NCI-H2196 (cell line): ENCODE measurements at regions not wholly inside any gene's neighbourhood (a gene's known extent, or its start where the extent isn't known, plus 50 kb on each side); places are given as distances from the start of the nearest gene placed in this dataset.

ENCODE experiments used
- DNase-seq: peaks from one replicate; lab custom pipeline; 2025; ENCODE audit not compliant: unreplicated experiment; lab: John Stamatoyannopoulos, UW

- no peak for DNase-seq
Observed at GRCh38 chr3:28890373-28890772, 390.5 kb upstream of the RBMS3 start.

- DNase-seq: no peak
Observed at GRCh38 chr3:28891485-28891884, 389.4 kb upstream of the RBMS3 start.

- DNase-seq: no peak
Observed at GRCh38 chr3:28900301-28900700, 380.6 kb upstream of the RBMS3 start.

- DNase-seq: peak; percentile 4
Observed at GRCh38 chr3:28901018-28901417, 379.9 kb upstream of the RBMS3 start.

DNA sequence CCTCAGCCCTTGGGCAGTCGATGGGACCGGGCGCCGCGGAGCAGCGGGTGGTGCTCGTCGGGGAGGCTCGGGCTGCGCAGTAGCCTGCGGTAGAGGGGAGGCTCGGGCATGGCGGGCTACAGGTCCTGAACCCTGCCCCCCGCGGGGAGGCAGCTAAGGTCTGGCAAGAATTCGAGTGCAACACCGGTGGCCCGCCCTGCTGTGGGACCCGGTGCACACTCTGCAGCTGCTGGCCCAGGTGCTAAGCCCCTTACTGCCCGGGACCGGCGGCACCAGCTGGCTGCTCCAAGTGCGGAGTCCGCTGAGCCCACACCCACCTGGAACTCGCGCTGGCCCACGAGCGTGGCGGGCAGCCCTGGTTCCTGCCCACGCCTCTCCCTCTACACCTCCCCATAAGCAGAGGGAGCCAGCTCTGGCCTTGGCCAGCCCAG, 377.7 kb upstream of the RBMS3 start:
- no peak for DNase-seq

DNA sequence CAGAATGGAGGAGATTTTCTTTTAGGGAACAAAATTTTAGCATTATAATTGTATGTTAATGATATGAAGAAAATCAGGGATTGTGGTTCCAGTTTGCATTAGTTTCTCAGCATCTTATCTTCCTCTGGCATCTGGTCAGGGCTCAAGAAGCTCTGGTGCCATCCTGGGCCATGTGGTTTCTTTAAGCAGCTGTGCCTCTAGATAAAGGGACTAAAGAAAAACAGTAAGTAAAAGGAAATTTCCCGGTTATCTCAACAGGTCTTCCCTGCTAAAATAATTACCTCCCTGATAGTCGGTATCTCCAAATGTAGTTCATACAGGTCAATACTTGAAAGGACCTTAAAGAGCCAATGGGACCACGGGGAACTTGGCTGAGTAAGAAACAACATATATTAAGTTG, 375.1 kb upstream of the RBMS3 start:
- no peak for DNase-seq

DNA sequence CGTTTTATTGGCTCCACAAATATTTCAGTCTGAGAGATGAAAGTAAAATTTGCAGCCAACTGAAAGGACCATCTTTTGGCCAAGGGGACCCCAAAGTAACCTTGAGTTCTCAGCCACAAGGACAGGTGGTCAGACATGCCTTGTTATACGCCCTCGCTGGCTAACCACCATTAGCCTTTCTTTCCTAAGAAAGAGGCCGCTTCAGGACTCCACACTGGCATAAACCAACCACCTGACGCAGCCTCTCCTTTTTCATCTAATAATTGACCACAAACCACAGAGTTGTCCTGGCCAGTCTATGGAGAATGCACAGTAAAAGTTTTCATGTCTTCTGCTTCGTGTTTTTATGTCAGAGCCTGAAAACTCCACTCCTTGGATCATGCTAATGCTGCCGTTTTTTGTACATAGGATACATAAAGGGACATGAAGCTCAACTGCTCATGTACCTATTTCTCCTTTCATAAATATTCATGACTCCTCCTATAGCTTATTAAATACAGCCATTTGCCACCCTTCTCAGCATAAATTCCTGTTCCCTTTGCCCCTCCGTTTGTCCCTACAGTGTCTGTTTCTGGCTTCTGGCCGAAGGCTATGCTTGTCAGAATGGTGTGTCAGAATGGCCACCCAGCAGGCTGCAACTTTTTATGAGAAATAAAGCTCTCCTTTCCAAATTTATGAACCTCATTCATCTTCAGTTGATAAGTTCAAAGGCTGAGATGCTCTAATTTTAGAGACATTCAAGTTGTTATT, 374.1 kb upstream of the RBMS3 start:
- no peak for DNase-seq

GRCh38 chr3:28907616-28908015, 373.3 kb upstream of the RBMS3 start:
- DNase-seq: no peak

DNA sequence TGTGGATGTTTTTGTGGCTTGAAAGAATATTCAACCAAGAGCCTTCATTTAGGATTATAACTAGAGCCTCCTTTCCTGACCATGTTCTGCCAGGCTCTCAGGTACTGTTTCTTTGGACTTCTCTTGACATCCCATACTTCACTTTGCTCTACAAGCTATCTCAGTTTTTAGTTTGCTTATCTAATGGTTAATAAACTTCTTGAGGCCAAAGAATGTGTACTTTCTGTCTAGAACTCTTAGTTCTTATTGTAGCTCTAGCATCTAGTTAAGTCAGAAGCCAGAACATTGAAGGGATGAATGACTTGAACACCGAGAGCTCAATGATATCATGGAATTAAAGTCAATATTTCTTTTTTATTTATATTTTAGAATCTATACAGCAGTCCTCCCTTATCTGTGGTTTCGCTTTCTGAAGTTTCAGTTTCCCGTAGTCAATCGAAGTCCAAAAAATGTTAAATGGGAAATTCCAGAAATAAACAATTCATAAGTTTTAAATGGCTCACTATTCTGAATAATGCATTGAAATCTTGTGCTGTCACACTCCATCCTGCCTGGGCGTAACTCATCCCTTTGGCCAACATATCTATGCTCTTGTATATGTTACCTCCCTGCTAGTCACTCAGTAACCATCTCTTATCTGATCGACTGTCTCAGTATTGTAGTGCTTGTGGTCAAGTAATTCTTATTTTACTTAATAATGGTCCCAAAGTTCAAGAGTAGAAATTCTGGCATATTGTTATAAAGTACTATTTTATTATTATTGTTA, 368.6 kb upstream of the RBMS3 start:
- no peak for DNase-seq

DNA sequence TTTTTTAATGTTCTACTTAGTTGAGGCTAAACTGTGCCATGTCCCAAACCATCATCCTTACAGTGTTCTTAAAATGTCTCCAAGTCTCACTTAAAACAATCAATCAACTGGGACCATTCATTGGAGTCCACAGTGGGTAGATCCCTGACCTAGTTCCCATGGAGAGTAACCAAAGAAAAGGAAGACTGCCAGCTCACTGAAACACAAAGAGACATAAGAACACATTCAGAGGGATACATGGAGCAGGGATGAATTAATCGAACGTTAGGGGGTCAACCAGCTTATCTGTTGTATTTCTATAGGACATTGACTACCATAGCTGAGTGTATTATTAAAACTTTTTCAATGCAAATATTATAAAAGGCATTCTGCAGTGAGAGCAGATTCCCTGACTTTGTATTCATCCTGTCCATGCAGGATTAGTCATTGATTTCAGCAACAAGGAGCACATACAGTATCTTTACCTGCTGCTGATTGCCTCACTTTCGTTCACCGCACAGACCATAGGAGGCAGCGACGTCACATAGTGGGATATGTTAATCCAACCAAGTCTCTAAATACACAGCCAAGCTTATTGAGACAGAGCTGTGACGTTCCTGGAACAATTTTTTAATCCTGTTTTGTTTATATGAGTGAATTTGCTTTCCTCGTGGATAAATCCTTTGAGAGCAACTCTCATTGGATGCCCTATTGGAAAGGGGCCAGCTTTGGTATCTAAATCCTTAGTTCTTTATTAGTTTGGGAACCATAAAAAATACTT, 364.9 kb upstream of the RBMS3 start:
- no peak for DNase-seq

- no peak for DNase-seq
Observed at GRCh38 chr3:28916713-28917499, 364.0 kb upstream of the RBMS3 start.

GRCh38 chr3:28917895-28918475, 362.9 kb upstream of the RBMS3 start:
- DNase-seq: no peak

GRCh38 chr3:28922376-28922775, 358.5 kb upstream of the RBMS3 start:
- DNase-seq: no peak

GRCh38 chr3:28923994-28924393, 356.9 kb upstream of the RBMS3 start:
- no peak for DNase-seq

DNA sequence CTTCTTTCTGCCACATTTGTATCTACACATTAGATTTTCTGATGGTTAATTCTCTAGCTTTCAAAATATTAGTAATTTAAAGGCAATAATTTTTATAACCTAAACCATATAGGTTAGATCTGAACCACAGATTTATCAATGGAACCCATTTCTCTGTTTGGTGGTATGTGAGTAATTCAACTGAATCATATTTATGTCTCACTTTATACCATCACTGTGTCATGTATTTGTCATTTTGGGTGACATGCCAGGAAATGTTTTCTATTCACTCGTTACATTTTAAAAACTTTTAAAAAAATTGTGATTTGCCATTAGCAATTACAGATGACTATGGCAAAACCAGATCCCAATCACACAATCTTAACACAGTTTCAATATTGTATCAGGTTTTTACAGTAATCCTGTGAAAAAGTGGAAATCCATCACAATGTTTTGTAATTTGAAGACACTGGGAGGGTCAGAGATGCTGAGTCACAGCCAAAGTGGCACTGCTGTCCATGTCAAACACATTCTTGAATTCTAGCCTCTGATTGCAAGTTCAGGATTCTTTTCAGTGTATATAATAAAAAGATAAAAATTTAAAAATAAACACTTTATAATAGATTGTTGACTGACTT, 356.0 kb upstream of the RBMS3 start:
- DNase-seq: no peak

DNA sequence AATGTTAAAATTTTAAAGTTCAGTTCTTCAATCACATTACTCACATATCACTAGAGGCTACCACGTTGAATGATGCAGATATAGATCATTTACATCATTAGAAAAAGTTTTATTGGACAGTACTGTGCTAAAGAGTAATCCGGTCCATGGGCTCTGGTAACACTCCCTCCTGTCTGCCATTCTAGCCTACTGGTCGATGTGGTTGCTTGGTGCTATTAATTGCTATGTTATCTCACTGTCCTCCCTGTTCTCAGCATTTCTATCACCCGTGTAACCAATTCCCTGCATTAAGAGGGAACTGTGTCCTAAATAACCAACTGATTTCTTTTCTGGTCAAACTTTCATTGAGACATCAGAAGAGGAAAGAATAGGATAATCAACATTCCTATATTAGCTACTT, 347.5 kb upstream of the RBMS3 start:
- DNase-seq: no peak

GRCh38 chr3:28934126-28934813, 346.6 kb upstream of the RBMS3 start:
- no peak for DNase-seq

DNA sequence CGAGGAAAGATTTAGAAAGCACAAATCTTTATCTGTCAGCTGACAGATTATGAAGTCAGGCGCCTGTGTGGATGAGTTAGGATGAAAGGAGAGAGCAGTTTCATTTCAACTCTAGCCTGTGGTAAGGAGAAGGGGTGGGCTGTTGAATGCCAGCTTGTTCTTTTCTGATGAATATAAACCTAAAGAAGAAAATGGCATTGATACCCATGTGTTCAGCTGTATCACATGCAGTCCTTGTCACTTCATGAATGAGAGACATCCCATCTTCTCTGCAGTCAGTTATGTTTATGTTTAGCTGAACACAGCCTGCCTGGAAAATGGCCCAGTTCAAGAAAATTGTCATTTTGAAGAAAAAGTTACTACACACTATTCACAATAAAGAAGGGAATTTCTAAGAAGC, 345.7 kb upstream of the RBMS3 start:
- DNase-seq: no peak

DNA sequence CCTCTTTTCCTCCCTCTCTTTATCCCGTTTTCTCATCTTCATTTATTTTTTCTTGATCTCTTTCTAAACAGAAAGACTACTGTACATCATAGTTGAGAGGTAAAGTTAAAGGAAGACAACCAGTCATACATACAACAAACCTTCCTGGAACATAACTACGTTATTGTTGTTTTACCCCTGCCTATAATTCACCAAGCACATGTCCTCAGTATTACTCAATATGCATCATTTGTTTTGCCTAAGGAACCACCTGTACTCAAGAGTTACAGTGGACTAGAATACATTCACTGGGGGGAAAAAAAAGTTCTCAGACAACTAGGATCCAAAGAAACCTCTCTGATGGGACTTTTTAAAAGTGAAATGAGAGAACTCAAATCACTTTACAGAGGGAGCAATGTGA, 344.7 kb upstream of the RBMS3 start:
- DNase-seq: no peak

DNA sequence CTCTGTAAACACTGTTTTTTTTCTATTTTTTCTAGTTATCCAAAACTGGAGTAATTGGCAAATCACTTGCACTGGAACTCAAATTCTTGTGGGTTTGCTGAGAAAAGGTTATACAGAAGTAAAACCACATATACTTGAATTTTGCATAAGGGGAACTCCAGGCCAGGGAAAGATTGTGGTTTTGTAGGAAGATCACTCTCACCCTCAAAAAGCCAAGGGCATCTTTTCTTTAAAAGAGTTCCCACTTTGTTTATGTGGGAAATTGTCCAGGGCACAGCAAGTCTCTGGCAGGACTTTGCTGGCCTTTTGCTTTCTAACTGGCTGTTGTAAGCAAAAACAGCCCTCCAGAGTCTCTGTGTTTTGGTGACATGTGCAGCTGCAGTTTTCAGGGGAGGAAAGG, 340.3 kb upstream of the RBMS3 start:
- DNase-seq: no peak
